Sigmoid colon (tissue), 6 donors: ENCODE measurements at regions not wholly inside any gene's neighbourhood (a gene's known extent, or its start where the extent isn't known, plus 50 kb on each side); places are given as distances from the start of the nearest gene placed in this dataset.

Source experiments
- DNase-seq: peaks from one replicate; pipeline ENCODE4 v3.0.0-alpha.2; 2019
- H3K27ac ChIP-seq, 4 donors: fragments of 200-600 bp; sonication (generic); one replicate each; pipeline ENCODE4 v1.5.1; 2016 to 2019; ENCODE audit warnings: mild to moderate bottlenecking in 1 of 4
- H3K27me3 ChIP-seq, 3 donors: fragments of 200-600 bp; sonication (generic); one replicate each; pipeline ENCODE4 v1.5.1; 2019; ENCODE audit warnings: mild to moderate bottlenecking in 1 of 3
- H3K36me3 ChIP-seq, 4 donors: fragments of 200-600 bp; sonication (generic); one replicate each; pipeline ENCODE4 v1.5.1; 2016 to 2019
- H3K4me1 ChIP-seq, 4 donors: fragments of 200-600 bp; sonication (generic); one replicate each; pipeline ENCODE4 v1.5.1; 2017 to 2019
- H3K4me3 ChIP-seq, 4 donors: fragments of 200-600 bp; sonication (generic); one replicate each; pipeline ENCODE4 v1.5.1; 2017 to 2019; ENCODE audit warnings: mild to moderate bottlenecking in 2 of 4, moderate library complexity in 1 of 4
- H3K9me3 ChIP-seq, 4 donors: fragments of 200-600 bp in 3 of 4; sonication (generic) in 3 of 4; one replicate each; pipeline versions ENCODE4 v1.5.1 to v1.6.1; 2013 to 2019
- CTCF ChIP-seq, 4 experiments: fragments of 450-650 bp in 3 of 4; fragments of 200-600 bp in 1 of 4; IDR thresholded peaks; one replicate each; pipeline ENCODE4 v1.5.1; 2016 to 2019; ENCODE audit warnings: antibody characterized with exemption in 4 of 4, mild to moderate bottlenecking in 3 of 4, moderate library complexity in 2 of 4
- EP300 ChIP-seq, 4 donors: sonication (generic); formaldehyde crosslinking; IDR thresholded peaks; one replicate each; pipeline ENCODE4 v1.6.1; 2017; ENCODE audit warnings: antibody characterized with exemption in 4 of 4
- POLR2A ChIP-seq, 2 donors: fragments of 450-650 bp; IDR thresholded peaks; one replicate each; pipeline ENCODE4 v1.6.1; 2016; ENCODE audit warnings: antibody characterized with exemption in 2 of 2, mild to moderate bottlenecking in 2 of 2, moderate library complexity in 2 of 2
- POLR2AphosphoS5 ChIP-seq, 4 donors: sonication (generic); formaldehyde crosslinking; IDR thresholded peaks; one replicate each; pipeline ENCODE4 v1.6.1; 2017; ENCODE audit warnings: antibody characterized with exemption in 4 of 4
- WGBS, 2 donors: extraction: QIAGEN DNeasy Blood & Tissue Kit; methylation state at CpG; one replicate each; pipeline ENCODE4 v1.1.7; 2013; 5-methylcytosine and 5-hydroxymethylcytosine counted together
- intact Hi-C: fragments of 100-400 bp; cut with DNase I; formaldehyde crosslinking; loops from one replicate; pipeline ENCODE4 v1.15.1; 2023
- donor health status: healthy with polysubstance abuse.
- donor health status: healthy.

- H3K27me3 ChIP-seq = no peaks in the 10 kb centered on the region
- H3K4me1 ChIP-seq = peaks cover 0 to 9% (median 2%) of the 10 kb centered on the region in 4 donors
- intact Hi-C loops = no loop called here
- no peaks in the 10 kb centered on the region for H3K9me3 ChIP-seq
- H3K27ac ChIP-seq = no peak overlapping the region
- no peak overlapping the region for H3K4me3 ChIP-seq
- 15 to 52% methylated on average over 6 of the region's 6 CpGs for WGBS, 2 donors
- no peak for DNase-seq
- H3K36me3 ChIP-seq = no peaks in the 10 kb centered on the region
- TF ChIP-seq POLR2A (IDR thresholded peaks at IDR 0.05) (no peak), EP300 (IDR thresholded peaks at IDR 0.05) (no peak), POLR2AphosphoS5 (IDR thresholded peaks at IDR 0.05) (no peak), CTCF (IDR thresholded peaks at IDR 0.05) (no peak)
Measured at GRCh38 chr1:232239998-232240397, 389.9 kb downstream of the SIPA1L2 start.

GRCh38 chr1:232239522-232239921 is 390.4 kb downstream of the SIPA1L2 start:
- Histone ChIP-seq H3K4me1 (peaks cover 0 to 9% (median 2%) of the 10 kb centered on the region in 4 donors), H3K4me3 (no peak overlapping the region), H3K27ac (no peak overlapping the region)

GRCh38 chr1:232238009-232238408 is 391.9 kb downstream of the SIPA1L2 start:
- TF ChIP-seq POLR2AphosphoS5 (IDR thresholded peaks at IDR 0.05) = no peak
- no peak for TF ChIP-seq CTCF (IDR thresholded peaks at IDR 0.05)
- no peak for TF ChIP-seq POLR2A (IDR thresholded peaks at IDR 0.05)
- TF ChIP-seq EP300 (IDR thresholded peaks at IDR 0.05) = no peak
- intact Hi-C loops = no loop called here
- DNase-seq = no peak

More at GRCh38 chr1:232239522-232239921, 390.4 kb downstream of the SIPA1L2 start:
- Histone ChIP-seq H3K36me3 (no peaks in the 10 kb centered on the region), H3K27me3 (no peaks in the 10 kb centered on the region), H3K9me3 (no peaks in the 10 kb centered on the region)
- 67 to 73% methylated on average over 3 of the region's 3 CpGs for WGBS, 2 donors
- DNase-seq = no peak
- intact Hi-C loops = no loop called here
- TF ChIP-seq POLR2A (IDR thresholded peaks at IDR 0.05) (no peak), POLR2AphosphoS5 (IDR thresholded peaks at IDR 0.05) (no peak), EP300 (IDR thresholded peaks at IDR 0.05) (no peak), CTCF (IDR thresholded peaks at IDR 0.05) (no peak)

GRCh38 chr1:232227306-232227705 is 402.6 kb downstream of the SIPA1L2 start:
- intact Hi-C loops = no loop called here
- no peak for DNase-seq
- 36 to 40% methylated on average over 3 of the region's 3 CpGs for WGBS, 2 donors
- Histone ChIP-seq H3K4me1 (peaks cover 0 to 18% (median 5%) of the 10 kb centered on the region in 4 donors), H3K4me3 (no peak overlapping the region), H3K27ac (no peak overlapping the region), H3K27me3 (no peaks in the 10 kb centered on the region), H3K36me3 (no peaks in the 10 kb centered on the region), H3K9me3 (no peaks in the 10 kb centered on the region)
- TF ChIP-seq CTCF (IDR thresholded peaks at IDR 0.05) = no peak
- no peak for TF ChIP-seq EP300 (IDR thresholded peaks at IDR 0.05)
- no peak for TF ChIP-seq POLR2AphosphoS5 (IDR thresholded peaks at IDR 0.05)
- TF ChIP-seq POLR2A (IDR thresholded peaks at IDR 0.05) = no peak

More at GRCh38 chr1:232238009-232238408, 391.9 kb downstream of the SIPA1L2 start:
- no peaks in the 10 kb centered on the region for H3K27me3 ChIP-seq
- no peaks in the 10 kb centered on the region for H3K9me3 ChIP-seq
- no peaks in the 10 kb centered on the region for H3K36me3 ChIP-seq
- no peak overlapping the region for H3K27ac ChIP-seq
- H3K4me3 ChIP-seq = no peak overlapping the region
- peaks cover 0 to 9% (median 2%) of the 10 kb centered on the region in 4 donors for H3K4me1 ChIP-seq
- 94 to 95% methylated on average over 4 of the region's 4 CpGs for WGBS, 2 donors

- Histone ChIP-seq H3K4me3 (no peak overlapping the region), H3K27me3 (no peaks in the 10 kb centered on the region), H3K9me3 (no peaks in the 10 kb centered on the region), H3K27ac (no peak overlapping the region), H3K4me1 (peaks cover 0 to 18% (median 5%) of the 10 kb centered on the region in 4 donors), H3K36me3 (no peaks in the 10 kb centered on the region)
- intact Hi-C loops = no loop called here
- no peak for DNase-seq
- no peak for TF ChIP-seq POLR2AphosphoS5 (IDR thresholded peaks at IDR 0.05)
- TF ChIP-seq EP300 (IDR thresholded peaks at IDR 0.05) = no peak
- no peak for TF ChIP-seq POLR2A (IDR thresholded peaks at IDR 0.05)
- TF ChIP-seq CTCF (IDR thresholded peaks at IDR 0.05) = no peak
- 43 to 67% methylated on average over 5 of the region's 5 CpGs for WGBS, 2 donors
Measured at GRCh38 chr1:232226197-232226712, 403.7 kb downstream of the SIPA1L2 start.
